GM20000 (cell line): ENCODE measurements at regions not wholly inside any gene's neighbourhood (a gene's known extent, or its start where the extent isn't known, plus 50 kb on each side); places are given as distances from the start of the nearest gene placed in this dataset.

ENCODE experiments used
- DNase-seq: peaks from one replicate; pipeline ENCODE4 v3.0.0; 2012; ENCODE audit warnings: low spot score
- TF ChIP-seq, protein P1 (sequence below): IDR thresholded peaks from 2 replicates; pipeline ENCODE4 v1.5.1; 2012; ENCODE audit warnings: mild to moderate bottlenecking, control low read depth; ENCODE audit errors: extremely low read depth, missing control alignments

DNA sequence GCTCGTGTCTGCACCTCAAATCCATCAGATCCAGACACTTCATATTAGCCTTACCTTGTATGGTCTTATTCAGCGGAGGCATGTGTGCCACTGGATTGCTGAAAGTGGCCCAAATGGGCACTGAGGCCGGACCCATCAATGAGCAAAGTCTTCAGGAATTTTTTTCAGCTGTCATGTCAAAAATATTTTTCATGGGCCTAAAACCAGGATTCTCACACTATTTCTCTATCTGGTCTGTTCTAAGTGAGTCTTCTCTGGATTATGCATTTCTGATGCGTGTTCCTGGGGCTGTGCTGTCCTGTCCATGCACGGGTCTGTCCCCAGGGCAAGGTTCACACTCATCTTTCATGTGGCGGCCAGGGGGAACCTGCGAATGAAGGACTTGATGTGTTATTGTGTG, 94.6 kb downstream of the KCNA5 start:
- no peak for DNase-seq
- TF ChIP-seq, protein P1, sequence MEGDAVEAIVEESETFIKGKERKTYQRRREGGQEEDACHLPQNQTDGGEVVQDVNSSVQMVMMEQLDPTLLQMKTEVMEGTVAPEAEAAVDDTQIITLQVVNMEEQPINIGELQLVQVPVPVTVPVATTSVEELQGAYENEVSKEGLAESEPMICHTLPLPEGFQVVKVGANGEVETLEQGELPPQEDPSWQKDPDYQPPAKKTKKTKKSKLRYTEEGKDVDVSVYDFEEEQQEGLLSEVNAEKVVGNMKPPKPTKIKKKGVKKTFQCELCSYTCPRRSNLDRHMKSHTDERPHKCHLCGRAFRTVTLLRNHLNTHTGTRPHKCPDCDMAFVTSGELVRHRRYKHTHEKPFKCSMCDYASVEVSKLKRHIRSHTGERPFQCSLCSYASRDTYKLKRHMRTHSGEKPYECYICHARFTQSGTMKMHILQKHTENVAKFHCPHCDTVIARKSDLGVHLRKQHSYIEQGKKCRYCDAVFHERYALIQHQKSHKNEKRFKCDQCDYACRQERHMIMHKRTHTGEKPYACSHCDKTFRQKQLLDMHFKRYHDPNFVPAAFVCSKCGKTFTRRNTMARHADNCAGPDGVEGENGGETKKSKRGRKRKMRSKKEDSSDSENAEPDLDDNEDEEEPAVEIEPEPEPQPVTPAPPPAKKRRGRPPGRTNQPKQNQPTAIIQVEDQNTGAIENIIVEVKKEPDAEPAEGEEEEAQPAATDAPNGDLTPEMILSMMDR = no peak

DNA sequence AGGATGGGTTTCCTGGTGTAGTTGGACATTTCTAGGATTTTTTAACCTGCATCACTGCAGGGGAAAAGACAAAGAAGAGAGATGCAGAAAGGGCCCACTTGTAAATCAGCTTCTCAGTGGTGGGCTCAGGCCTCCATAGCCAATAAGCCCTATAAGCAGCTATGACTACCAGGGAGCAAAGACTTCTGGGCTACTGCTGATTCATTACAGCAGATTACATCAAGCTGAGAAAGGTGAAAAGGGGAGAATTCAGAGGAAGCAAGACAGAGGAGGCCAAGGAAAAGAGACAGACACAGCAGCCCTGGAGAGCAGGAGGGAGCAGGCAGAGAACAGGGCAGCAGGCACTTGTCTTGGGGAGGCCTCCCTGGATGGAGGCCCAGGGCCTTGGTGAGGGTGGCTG, 95.2 kb downstream of the KCNA5 start:
- TF ChIP-seq, protein P1 = no peak
- DNase-seq = no peak

DNA sequence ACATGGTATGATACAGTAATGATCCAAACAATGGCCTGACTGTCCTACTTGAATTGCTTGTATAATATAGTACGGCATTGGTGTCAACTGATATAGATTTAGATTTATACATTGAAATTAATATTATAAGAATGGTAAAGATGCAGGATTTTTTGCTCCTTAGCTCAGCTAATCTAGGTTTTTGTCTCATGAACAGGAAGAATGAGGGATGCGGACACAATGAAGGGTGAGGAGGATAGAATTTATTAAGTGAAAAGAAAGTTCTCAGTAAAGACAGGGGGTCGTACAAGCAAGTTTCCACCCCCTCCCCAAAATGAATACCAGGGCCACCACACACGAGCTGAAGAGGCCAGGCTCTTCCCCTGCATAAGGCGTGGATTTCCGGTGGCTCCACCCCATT, 96.1 kb downstream of the KCNA5 start:
- TF ChIP-seq, protein P1 = no peak
- DNase-seq = no peak

DNA sequence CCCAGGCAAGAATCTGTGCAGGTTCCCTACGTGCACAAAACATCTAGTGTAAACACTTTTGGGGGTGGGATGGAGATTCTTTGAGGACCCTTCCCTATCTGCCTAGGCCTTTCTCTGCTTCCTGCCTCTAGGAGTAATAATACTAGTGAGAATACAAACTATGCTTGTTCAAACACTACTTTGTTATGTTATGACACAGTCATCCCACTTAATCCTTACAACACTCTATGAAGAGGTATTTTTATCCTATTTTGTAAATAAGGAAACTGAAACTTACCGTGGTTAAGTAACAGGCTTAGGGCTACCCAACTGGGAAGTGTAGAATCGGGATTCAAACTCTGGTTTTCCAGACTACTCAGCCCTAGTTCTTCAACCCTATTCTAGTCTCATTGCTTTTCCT, 96.5 kb downstream of the KCNA5 start:
- TF ChIP-seq, protein P1 = no peak
- DNase-seq = no peak

DNA sequence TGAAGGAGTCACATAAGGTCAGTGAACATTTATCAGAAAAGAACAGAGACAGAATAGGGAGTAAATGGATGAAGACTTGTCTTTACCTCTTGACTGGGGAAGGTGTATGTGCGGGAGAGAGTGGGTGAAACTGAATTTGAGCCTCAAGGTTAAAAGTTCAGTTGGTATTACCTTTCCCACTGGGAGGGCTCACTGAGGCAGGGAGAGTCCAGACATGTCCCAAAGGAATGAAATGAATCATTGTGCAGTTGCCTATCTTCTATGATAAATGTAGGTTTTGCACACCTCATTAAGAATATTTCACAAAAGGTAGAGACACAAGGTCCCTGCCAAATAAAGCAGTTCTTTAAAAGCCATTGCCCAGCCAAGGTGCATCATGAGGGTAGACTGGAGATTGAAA, 105.2 kb downstream of the KCNA5 start:
- no peak for DNase-seq
- TF ChIP-seq, protein P1 = no peak

DNA sequence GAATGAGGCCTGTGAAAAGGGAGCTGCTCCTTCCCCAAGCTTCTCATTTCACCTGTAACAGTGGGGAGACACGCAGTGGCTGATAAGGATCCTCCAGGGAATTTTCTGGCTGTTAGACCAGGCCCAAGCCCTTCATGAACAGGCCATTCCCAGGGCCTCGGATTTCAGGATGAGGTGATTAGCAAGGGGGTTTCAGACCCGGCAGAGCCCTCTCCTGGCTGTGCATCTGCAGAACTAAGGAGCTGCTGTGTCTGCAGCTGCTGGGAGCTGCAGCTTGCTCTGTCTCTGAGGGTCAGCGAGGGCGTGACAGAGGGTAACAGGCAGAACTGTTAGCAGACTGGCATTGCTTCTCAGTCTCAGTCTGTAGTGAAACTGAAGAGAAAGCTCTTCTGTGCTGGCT, 110.4 kb downstream of the KCNA5 start:
- no peak for DNase-seq
- TF ChIP-seq, protein P1 = no peak

DNA sequence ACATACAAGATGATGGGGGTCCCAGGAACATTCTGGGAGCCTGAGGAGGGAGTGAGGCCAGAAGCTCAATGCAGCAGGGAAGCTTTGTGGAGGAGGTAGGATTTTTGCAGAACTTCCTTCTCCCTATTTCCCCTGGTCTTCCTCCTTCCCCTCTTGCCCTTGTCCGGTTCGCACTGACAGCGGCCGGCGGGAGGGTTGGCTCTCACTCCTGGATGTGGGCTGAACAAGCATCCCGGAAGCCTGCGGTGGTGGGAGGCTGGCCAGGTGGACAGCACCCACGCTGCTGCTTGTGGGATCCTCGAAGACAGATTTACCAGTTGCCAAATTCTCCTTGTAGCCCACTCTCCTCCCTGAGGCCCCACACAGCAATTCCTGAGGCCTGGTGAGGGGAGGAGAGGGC, 112.2 kb downstream of the KCNA5 start:
- TF ChIP-seq, protein P1 = no peak
- DNase-seq = no peak
